Epithelial cell of esophagus (primary cell): ENCODE measurements at regions not wholly inside any gene's neighbourhood (a gene's known extent, or its start where the extent isn't known, plus 50 kb on each side); places are given as distances from the start of the nearest gene placed in this dataset.

Experiments
- DNase-seq: peaks from one replicate; pipeline ENCODE4 v3.0.0; 2010; ENCODE audit warnings: low read depth
- H3K4me3 ChIP-seq: 2 replicates; pipeline ENCODE4 v1.5.1; 2011; ENCODE audit warnings: mild to moderate bottlenecking, low read length, control low read depth
- CTCF ChIP-seq: IDR thresholded peaks from 2 replicates; pipeline ENCODE4 v1.5.1; 2011; ENCODE audit warnings: low read depth, mild to moderate bottlenecking, low read length, control low read depth, inconsistent platforms; ENCODE audit not compliant: insufficient read depth; ENCODE audit errors: missing control alignments

DNA sequence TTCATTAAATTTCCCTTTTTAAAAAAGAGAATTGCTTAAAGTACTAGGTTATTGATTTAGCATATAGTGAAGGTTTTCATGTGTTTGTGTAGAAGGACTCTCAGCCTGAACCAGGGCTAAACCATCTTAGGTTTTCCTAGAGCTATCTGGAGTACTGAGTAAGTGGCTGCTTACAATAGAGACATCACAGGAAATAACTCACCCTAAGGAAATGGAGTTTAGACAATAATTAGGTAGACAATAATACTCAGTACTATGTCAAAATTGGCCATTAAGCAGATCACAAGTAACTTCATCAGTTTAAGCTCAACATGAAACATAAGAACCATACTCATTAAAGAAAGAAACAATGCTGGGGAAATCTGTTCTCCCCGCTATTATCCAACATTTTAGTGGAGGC lies 240.0 kb downstream of the RND3 start:
- H3K4me3 ChIP-seq, result no peak overlapping the region
- DNase-seq, result no peak
- no peak for TF ChIP-seq CTCF

DNA sequence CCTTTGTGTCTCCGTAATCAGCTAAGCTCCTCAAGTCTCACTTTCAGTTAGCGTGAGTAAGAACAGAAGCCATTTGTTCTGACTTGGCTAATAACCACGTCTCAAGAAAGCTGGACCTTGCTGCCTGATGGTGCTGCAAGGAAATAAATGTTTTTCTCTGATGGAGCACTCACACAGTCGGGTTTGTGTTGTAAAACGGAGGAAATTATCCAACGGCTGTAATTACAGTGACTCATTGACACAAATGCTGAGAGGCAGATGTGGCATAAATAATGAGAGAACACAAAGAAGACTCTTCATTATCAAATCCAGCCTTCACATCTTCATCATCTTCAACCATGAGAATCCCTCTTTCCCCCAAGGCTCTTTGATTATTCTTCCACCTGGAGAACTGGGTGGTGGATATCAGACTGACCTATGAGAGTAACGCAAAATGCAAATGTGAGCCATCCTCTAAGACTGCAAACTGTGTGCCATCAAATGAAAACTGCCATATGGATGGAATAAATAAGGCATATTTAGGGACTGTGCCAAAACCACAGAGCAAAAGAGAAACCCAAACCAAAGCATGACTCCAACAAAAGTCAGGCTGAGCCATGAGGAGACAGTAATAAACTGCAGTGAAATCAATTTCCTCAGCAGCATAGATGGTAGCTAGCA lies 252.6 kb downstream of the RND3 start:
- DNase-seq, result peak; percentile 41
- TF ChIP-seq CTCF, result no peak
- no peak overlapping the region for H3K4me3 ChIP-seq

GRCh38 chr2:150232871-150233270 lies 254.6 kb downstream of the RND3 start:
- DNase-seq, result no peak
- no peak for TF ChIP-seq CTCF

GRCh38 chr2:150232321-150232720 lies 255.1 kb downstream of the RND3 start:
- no peak overlapping the region for H3K4me3 ChIP-seq
- no peak for DNase-seq
- no peak for TF ChIP-seq CTCF

More at GRCh38 chr2:150232871-150233270, 254.6 kb downstream of the RND3 start:
- no peak overlapping the region for H3K4me3 ChIP-seq

GRCh38 chr2:150230616-150231015 lies 256.9 kb downstream of the RND3 start:
- no peak for TF ChIP-seq CTCF
- DNase-seq, result peak; percentile 23

DNA sequence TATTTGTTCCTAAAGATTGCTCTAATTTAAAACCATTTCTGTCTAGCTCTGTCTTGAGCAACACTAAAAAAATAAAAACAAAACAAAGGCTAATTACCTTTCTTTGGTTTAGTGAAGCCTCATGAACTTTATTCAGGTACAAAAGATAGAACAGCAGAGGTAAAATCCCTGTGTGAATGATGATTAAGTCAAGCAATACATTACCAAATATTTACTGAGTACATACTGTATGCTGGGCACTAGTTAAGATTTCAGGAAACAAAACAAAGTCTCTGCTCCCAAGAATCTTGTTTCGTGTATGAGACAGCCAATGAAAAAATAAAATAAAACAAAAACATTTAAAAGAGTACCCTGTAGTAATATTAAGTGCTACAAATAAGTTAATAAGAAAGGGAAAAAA lies 257.5 kb downstream of the RND3 start:
- DNase-seq, result peak; percentile 9
- no peak for TF ChIP-seq CTCF
- no peak overlapping the region for H3K4me3 ChIP-seq

More at GRCh38 chr2:150230616-150231015, 256.9 kb downstream of the RND3 start:
- no peak overlapping the region for H3K4me3 ChIP-seq

GRCh38 chr2:150228936-150229335 lies 258.5 kb downstream of the RND3 start:
- TF ChIP-seq CTCF, result no peak
- no peak overlapping the region for H3K4me3 ChIP-seq
- no peak for DNase-seq
